Keratinocyte (primary cell): ENCODE measurements at regions not wholly inside any gene's neighbourhood (a gene's known extent, or its start where the extent isn't known, plus 50 kb on each side); places are given as distances from the start of the nearest gene placed in this dataset.

Experiments
- DNase-seq: peaks from one replicate; pipeline ENCODE4 v3.0.0-alpha.2; 2011; ENCODE audit warnings: low read depth, missing footprints, low spot score
- FAIRE-seq: peaks from 2 replicates; lab custom pipeline; 2011; peaks lifted over from hg19 to GRCh38; lab: Jason Lieb, UNC
- H2AFZ ChIP-seq: 2 replicates; pipeline ENCODE4 v1.6.0; 2012; ENCODE audit warnings: low read length, control low read depth, inconsistent platforms; ENCODE audit not compliant: control insufficient read depth
- H3K27ac ChIP-seq: 2 replicates; pipeline ENCODE4 v1.5.1; 2011; ENCODE audit warnings: low read length; ENCODE audit not compliant: control insufficient read depth, insufficient read depth
- H3K27me3 ChIP-seq: 3 replicates; pipeline ENCODE4 v1.6.0; 2011; ENCODE audit warnings: low read length; ENCODE audit not compliant: control insufficient read depth, insufficient read depth; ENCODE audit errors: extremely low read depth
- H3K36me3 ChIP-seq, 2 experiments: 2 replicates in 1 of 2; 3 replicates in 1 of 2; pipeline ENCODE4 v1.5.1; 2011; ENCODE audit warnings: low read length in 2 of 2, mild to moderate bottlenecking in 1 of 2; ENCODE audit not compliant: control insufficient read depth in 2 of 2, insufficient read depth in 2 of 2; ENCODE audit errors: extremely low read depth in 1 of 2
- H3K4me1 ChIP-seq: 3 replicates; pipeline ENCODE4 v1.5.1; 2011; ENCODE audit warnings: low read length; ENCODE audit not compliant: control insufficient read depth, insufficient read depth; ENCODE audit errors: extremely low read depth
- H3K4me2 ChIP-seq: 3 replicates; pipeline ENCODE4 v1.6.0; 2011; ENCODE audit warnings: low read depth, low read length; ENCODE audit not compliant: control insufficient read depth, insufficient read depth; ENCODE audit errors: extremely low read depth
- H3K4me3 ChIP-seq, 3 experiments: fragments of 200-600 bp in 1 of 3; sonication (generic) in 1 of 3; 2 replicates in 2 of 3; 3 replicates in 1 of 3; pipeline ENCODE4 v1.5.1; 2011 to 2016; ENCODE audit warnings: low read length in 3 of 3, mild to moderate bottlenecking in 3 of 3, control low read depth in 2 of 3, inconsistent platforms in 1 of 3, low read depth in 1 of 3, mixed read lengths in 1 of 3, mixed run types in 1 of 3, moderate library complexity in 1 of 3; ENCODE audit not compliant: control insufficient read depth in 2 of 3, insufficient read depth in 2 of 3; ENCODE audit errors: extremely low read depth in 1 of 3
- H3K79me2 ChIP-seq: 2 replicates; pipeline ENCODE4 v1.6.0; 2012; ENCODE audit warnings: low read length; ENCODE audit not compliant: control insufficient read depth, insufficient read depth
- H3K9ac ChIP-seq: 3 replicates; pipeline ENCODE4 v1.6.0; 2011; ENCODE audit warnings: low read length; ENCODE audit not compliant: control insufficient read depth, insufficient read depth; ENCODE audit errors: extremely low read depth
- H3K9me1 ChIP-seq: 3 replicates; pipeline ENCODE4 v1.6.0; 2011; ENCODE audit warnings: low read length; ENCODE audit not compliant: control insufficient read depth, insufficient read depth; ENCODE audit errors: extremely low read depth
- H3K9me3 ChIP-seq: 2 replicates; pipeline ENCODE4 v1.5.1; 2012; ENCODE audit warnings: low read depth, low read length; ENCODE audit not compliant: control insufficient read depth
- H4K20me1 ChIP-seq: 3 replicates; pipeline ENCODE4 v1.6.0; 2011; ENCODE audit warnings: low read length; ENCODE audit not compliant: control insufficient read depth, insufficient read depth; ENCODE audit errors: extremely low read depth
- EZH2 ChIP-seq: IDR thresholded peaks from one replicate; pipeline ENCODE4 v1.6.1; 2012; ENCODE audit warnings: inconsistent platforms, mild to moderate bottlenecking, low read length, moderate library complexity
- dilution Hi-C: fragments of 300-500 bp; cut with MboI; formaldehyde crosslinking; loops from one replicate; pipeline ENCODE4 v1.7.0; 2020; ENCODE audit warnings: low sequenced_read_pairs; ENCODE audit not compliant: extremely low pct_ligation_motif_present
- TF ChIP-seq, protein P1 (sequence below), 3 experiments: IDR thresholded peaks in 1 of 3; conservative IDR thresholded peaks in 1 of 3; optimal IDR thresholded peaks in 1 of 3; 2 replicates in 2 of 3; 3 replicates in 1 of 3; pipeline versions ENCODE3 to v1.5.1; 2011; ENCODE audit warnings: low read length in 3 of 3, mild to moderate bottlenecking in 3 of 3, moderate library complexity in 2 of 3, control low read depth in 1 of 3, inconsistent platforms in 1 of 3; ENCODE audit not compliant: insufficient read depth in 2 of 3; ENCODE audit errors: extremely low read depth in 1 of 3

DNA sequence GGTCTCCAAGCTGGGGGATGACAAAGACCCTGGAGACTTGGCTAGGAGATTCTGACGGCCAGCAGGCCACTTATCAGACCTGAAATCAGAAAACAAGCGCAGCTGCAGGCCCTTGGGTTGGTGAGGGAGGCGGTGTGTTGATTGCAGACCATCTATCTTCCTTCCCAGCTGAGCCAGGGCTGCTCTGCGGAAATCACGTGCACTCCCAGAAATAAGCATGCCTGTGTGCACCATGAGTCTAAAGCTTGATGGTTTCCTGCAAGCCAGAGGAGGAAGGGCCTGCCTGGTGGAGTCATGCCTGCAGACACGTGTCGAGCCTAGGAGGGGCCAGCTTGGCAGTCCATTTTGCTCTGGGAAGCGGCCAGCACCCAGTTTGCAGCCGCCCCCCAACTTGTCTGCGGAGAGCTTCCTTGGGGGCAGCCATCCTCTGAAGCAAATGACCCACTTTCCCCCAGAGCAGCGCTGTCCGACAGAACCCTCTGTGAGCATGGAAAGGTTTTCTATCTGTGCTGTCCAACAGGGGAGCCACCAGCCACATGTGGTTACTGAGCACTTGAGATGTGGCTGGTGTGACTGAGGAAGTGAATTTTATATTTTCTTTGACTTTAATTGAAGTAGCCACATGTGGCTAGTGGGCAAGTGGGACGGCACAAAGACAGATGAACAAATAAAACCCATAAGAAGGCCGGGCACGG lies 175.7 kb upstream of the BCOR start:
- H3K4me1 ChIP-seq, result no peaks in the 10 kb centered on the region
- H3K9me3 ChIP-seq, result peaks cover 4% of the 10 kb centered on the region
- no peaks in the 10 kb centered on the region for H3K36me3 ChIP-seq
- H3K4me3 ChIP-seq, result no peak overlapping the region
- H4K20me1 ChIP-seq, result no peaks in the 10 kb centered on the region
- no peak overlapping the region for H2AFZ ChIP-seq
- no peaks in the 10 kb centered on the region for H3K79me2 ChIP-seq
- H3K27me3 ChIP-seq, result no peaks in the 10 kb centered on the region
- TF ChIP-seq EZH2, result no peak
- TF ChIP-seq, protein P1, sequence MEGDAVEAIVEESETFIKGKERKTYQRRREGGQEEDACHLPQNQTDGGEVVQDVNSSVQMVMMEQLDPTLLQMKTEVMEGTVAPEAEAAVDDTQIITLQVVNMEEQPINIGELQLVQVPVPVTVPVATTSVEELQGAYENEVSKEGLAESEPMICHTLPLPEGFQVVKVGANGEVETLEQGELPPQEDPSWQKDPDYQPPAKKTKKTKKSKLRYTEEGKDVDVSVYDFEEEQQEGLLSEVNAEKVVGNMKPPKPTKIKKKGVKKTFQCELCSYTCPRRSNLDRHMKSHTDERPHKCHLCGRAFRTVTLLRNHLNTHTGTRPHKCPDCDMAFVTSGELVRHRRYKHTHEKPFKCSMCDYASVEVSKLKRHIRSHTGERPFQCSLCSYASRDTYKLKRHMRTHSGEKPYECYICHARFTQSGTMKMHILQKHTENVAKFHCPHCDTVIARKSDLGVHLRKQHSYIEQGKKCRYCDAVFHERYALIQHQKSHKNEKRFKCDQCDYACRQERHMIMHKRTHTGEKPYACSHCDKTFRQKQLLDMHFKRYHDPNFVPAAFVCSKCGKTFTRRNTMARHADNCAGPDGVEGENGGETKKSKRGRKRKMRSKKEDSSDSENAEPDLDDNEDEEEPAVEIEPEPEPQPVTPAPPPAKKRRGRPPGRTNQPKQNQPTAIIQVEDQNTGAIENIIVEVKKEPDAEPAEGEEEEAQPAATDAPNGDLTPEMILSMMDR (optimal IDR thresholded peaks at IDR 0.05 in 1 of 3, IDR thresholded peaks at IDR 0.05 in 1 of 3, conservative IDR thresholded peaks at IDR 0.05 in 1 of 3; ENCODE audit: extremely low read depth in 1 of 3, insufficient read depth in 2 of 3, low read length in 3 of 3), result no peak
- H3K4me2 ChIP-seq, result no peak overlapping the region
- FAIRE-seq (no peak), DNase-seq (no peak)
- H3K9me1 ChIP-seq, result no peaks in the 10 kb centered on the region
- dilution Hi-C loops, result no loop called here
- no peak overlapping the region for H3K27ac ChIP-seq
- H3K9ac ChIP-seq, result no peak overlapping the region

DNA sequence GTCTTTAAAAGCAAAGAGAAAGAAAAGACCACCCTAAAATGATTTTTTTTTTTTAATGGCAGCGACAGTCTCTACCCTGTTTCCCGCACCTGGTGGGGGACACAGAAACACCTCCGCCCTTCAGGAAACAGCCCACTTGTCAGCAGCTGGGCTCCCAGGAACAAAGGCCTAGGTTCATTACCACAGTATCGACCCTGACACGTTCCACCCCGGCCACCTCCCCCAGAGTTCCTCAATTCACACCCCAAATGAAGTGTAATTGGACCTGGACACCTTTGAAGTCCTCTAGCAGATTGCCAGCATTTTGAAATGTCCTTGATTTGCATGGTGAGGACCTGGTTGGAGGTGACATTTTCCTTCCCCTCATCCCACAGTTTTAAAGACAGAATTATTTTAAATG lies 175.0 kb upstream of the BCOR start:
- FAIRE-seq, result no peak
- Histone ChIP-seq H3K27ac (no peak overlapping the region), H3K36me3 (no peaks in the 10 kb centered on the region), H3K9me3 (peaks cover 4% of the 10 kb centered on the region), H3K4me3 (no peak overlapping the region), H3K79me2 (no peaks in the 10 kb centered on the region), H3K9ac (no peak overlapping the region), H3K4me2 (no peak overlapping the region), H4K20me1 (no peaks in the 10 kb centered on the region), H3K27me3 (no peaks in the 10 kb centered on the region), H3K4me1 (no peaks in the 10 kb centered on the region), H2AFZ (no peak overlapping the region), H3K9me1 (no peaks in the 10 kb centered on the region)
- no peak for DNase-seq
- dilution Hi-C loops, result no loop called here
- TF ChIP-seq, protein P1 (optimal IDR thresholded peaks at IDR 0.05 in 1 of 3, IDR thresholded peaks at IDR 0.05 in 1 of 3, conservative IDR thresholded peaks at IDR 0.05 in 1 of 3; ENCODE audit: extremely low read depth in 1 of 3, insufficient read depth in 2 of 3, low read length in 3 of 3), result no peak
- no peak for TF ChIP-seq EZH2
